GM21825 (cell line): ENCODE measurements at regions not wholly inside any gene's neighbourhood (a gene's known extent, or its start where the extent isn't known, plus 50 kb on each side); places are given as distances from the start of the nearest gene placed in this dataset.
"Not testable (repeated sequence)": the region's sequence is repeated elsewhere in the genome, so short reads cannot be mapped to it uniquely, and the experiment has no call there.

ENCODE experiments used
- ATAC-seq: cut with Tn5 transposase; IDR thresholded peaks from one replicate; pipeline ENCODE4 v1.9.1; 2021; ENCODE audit warnings: mild to moderate bottlenecking, moderate library complexity; ENCODE audit not compliant: unreplicated experiment

DNA sequence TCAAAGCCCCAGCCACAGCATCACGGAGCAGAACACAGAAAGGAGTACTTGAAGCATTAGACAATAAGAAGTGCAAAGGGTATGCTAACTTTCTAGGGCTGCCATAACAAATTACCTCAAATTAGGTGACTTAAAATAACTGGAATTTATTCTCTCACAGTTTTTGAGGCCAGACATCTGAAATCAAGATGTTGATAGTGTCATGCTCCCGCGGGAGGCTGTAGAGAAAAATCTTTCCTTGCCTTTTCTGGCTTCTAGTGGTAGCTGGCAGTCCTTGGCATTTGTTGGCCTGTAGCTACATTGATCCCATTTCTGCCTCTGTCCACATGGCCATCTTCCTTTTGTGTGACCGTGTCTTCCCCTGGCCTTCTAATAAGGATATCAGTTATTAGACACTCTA is 51.9 kb upstream of the SPDL1 start:
- no peak for ATAC-seq

GRCh38 chr5:169527863-169528262 is 55.7 kb upstream of the SPDL1 start:
- ATAC-seq, result no peak

DNA sequence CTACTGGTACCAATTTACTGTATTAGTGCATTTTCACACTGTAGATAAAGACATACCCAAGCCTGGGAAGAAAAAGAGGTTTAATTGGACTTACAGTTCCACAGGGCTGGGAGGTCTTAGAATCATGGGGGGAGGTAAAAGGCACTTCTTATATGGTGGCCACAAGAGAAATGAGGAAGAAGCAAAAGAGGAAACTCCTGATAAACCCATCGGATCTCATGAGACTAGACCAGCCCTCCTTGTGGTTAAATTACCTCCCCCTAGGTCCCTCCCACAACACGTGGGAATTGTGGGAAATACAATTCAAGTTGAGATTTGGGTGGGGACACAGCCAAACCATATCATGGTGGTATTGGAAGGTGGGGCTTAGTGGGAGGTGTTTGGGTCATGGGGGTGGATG is 56.5 kb upstream of the SPDL1 start:
- ATAC-seq, result no peak

- no peak for ATAC-seq
These were observed 60.7 kb upstream of the SPDL1 start for GRCh38 chr5:169522851-169523250.

- no peak for ATAC-seq
These were observed 62.1 kb upstream of the SPDL1 start for GRCh38 chr5:169521366-169521983.

DNA sequence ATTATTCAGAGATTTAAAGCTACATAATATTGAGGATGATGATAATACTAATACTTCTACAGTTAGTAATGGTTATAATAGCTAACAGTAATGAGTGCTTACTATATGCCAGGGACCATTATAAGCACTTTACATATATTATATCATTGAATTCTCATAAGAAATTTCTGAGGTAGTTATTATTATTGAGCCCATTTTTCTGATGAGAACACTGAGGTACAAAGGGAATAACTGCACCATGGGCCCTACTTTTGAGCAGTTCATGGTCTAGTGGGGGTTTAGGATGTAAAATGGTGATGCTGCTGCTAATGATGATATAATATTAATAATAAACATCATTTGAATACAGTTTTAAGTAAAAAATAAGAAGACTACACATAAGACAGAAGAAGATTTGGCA is 64.2 kb upstream of the SPDL1 start:
- ATAC-seq, result no peak

DNA sequence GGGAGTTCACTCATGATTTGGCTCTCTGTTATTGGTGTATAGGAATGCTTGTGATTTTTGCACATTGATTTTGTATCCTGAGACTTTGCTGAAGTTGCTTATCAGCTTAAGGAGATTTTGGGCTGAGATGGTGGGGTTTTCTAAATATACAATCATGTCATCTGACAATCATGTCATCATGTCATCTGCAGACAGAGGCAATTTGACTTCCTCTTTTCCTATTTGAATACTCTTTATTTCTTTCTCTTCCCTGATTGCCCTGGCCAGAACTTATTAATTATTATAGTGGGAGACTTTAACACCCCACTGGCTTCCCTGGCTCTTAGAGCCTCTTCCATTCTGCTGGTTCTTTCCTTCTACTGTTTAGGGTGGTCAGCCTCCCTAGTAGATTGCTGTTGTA is 64.8 kb upstream of the SPDL1 start:
- ATAC-seq, result not testable (repeated sequence)

DNA sequence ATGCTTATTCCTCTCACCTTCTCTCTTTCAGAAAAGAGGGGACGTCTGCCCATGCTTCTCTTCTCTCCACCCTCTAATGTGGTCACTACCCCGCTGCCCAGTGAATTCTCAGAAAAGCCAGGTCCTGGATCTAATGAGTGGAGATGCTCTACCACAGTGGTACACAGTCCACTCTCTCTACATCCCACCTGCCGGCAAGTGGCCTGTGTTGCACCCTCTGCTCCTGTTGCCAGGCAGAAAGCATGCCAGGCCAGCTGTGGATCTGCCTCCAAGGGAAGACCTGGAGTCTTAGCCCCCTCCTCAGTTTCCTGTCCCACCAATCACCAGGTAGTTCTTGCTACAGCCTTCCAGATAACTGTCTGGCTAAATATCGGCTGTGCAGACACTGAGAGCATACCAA is 71.2 kb upstream of the SPDL1 start:
- no peak for ATAC-seq

DNA sequence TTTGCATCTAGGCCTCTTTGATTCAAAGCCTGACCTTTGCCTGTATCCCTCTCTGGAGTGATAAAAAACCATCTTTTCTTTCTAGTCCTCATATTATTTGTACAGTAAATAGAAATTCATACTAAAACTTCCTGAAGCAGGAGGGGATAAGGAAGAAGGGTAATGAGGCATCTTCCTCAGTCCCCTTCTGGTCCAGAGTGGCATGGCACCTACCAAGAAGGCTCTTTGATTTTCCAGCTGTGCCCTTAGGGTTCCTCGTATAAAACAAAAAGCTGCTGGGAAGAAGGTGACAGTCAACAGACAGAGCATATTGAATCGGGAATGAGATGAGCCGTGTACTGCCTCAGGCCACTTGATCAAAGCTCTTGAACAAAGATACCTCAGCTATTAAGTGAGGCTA is 71.9 kb upstream of the SPDL1 start:
- ATAC-seq, result no peak

GRCh38 chr5:169507051-169507450 is 76.5 kb upstream of the SPDL1 start:
- ATAC-seq, result no peak

GRCh38 chr5:169503886-169504285 is 79.7 kb upstream of the SPDL1 start:
- no peak for ATAC-seq

DNA sequence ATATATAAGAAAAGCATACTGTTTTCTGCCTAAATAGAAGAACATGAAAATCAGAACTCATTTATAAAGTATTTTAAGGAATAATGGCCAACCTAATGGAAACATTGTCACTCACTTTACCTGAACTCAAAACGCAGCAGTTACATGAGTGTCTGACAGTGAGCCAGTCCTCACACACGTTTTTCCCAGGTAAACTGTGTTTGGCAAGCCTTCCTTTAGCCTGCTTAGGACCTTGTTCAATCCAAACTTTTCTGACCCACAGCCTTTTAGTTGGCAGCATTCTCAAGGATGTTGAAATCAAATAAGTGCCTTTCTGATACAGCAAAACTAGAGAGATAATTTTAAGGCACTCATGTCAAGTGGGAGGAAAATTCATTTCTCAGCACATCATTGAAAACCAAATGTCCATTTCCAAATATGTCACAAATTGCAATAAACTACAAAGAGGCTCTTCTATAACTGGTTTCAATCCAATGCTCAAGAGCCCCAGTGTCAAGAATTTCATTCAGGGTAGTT is 83.5 kb upstream of the SPDL1 start:
- ATAC-seq, result no peak

GRCh38 chr5:169496878-169497277 is 86.7 kb upstream of the SPDL1 start:
- ATAC-seq, result no peak

GRCh38 chr5:169494941-169495548 is 88.5 kb upstream of the SPDL1 start:
- no peak for ATAC-seq

DNA sequence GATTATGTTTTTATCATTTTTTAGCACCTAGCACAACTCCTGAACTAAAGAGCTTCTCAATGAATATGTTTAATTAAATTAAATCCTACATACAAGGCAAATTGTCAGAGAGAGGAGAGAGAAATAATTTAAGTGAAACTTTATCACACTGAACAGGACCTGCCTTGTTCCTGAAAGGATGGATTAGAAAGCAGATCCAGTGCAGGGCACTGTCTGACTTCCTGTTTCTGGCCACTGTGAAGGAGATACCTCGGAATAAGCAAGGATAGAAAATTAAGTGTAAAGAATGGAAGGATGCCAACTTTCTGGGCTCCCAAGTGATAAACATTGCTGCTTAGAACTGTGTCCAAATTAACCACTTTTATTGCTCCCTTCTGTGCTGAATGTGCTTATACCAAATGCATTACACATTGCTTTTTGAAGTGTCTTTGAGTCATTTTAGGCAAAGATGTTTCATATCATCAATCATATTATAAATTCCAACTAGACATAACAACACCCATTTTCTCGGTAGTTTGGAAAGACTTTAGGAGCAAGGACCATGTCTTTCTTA is 89.1 kb upstream of the SPDL1 start:
- no peak for ATAC-seq

DNA sequence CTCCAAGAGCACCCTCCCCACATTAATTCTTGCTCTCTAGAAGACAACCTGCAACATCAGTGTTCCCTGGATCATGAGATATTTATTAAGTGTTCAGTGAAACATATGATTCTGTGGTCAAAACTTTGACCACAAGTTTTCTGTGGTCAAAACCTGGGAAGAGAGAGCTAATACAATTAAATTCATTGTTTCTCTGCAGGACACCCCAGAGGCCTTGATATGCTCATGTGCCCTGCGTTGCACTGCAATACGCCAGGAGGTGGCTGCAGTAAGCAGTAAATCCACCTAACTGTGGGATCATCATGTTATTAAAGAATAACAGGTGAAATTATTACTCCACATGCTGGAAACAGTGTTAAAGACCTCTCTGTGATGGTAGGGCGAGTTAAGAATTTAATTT is 109.3 kb upstream of the SPDL1 start:
- no peak for ATAC-seq

- no peak for ATAC-seq
These were observed 111.0 kb upstream of the SPDL1 start for GRCh38 chr5:169472544-169472943.

DNA sequence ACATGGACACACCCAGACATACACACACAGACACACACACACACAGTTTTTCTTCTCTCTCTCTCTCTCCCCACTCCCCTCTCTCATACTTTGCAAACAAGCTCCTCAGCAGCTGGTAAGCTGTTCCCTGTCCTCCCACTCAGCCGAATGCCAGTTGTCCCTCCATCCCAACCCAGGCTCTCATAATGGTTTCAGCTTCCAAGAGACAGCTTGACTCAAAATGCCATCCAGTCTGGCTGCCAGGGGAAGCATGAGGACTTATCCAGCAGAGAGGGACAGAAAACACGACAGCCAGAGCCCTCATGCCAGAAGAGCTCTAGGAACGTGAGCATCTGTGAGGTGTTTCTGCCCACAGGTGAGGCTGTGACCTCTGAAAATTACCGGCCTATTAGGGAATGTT is 112.6 kb upstream of the SPDL1 start:
- ATAC-seq, result no peak

GRCh38 chr5:169467041-169467771 is 116.4 kb upstream of the SPDL1 start:
- no peak for ATAC-seq

DNA sequence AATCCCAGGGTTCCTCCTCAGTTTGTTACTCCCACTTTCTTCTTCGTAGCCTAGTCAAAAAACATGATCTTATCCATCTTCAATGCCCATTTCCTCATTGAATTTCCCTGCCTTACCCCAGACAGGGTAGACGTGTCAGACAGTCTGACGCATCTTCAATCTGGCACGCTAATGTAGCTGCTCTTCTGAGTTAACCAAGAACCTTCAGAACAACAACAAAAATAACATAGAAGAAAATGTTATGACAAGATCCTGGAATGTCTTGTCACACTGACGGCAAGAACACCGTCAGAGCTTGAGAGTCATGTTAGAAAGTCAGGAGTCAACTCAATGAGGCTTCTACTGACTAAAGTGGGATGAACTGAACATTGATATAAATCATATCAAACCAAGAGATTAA is 122.7 kb upstream of the SPDL1 start:
- ATAC-seq, result no peak

GRCh38 chr5:169460123-169460522 is 123.5 kb upstream of the SPDL1 start:
- no peak for ATAC-seq

DNA sequence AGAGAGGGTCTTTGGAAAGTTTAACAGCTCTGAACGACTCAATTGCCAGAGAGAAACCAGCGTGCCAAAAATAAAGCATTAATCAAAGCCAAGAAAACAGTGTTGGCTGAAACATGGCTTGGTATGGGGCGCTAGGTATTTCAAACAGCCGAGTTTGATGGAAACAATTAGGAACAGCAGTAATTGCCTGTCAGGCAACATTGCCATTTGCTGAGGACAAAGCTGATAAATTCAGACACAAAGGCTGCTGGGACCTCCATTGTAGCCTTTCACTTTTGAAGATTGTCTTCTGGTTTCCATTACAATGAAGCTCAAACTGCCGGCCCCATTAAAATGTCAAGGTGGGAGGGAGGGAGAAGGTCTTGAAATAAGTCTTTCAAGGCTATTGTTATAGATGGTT is 125.4 kb upstream of the SPDL1 start:
- no peak for ATAC-seq
